OCI-LY1 (cell line): ENCODE measurements at regions not wholly inside any gene's neighbourhood (a gene's known extent, or its start where the extent isn't known, plus 50 kb on each side); places are given as distances from the start of the nearest gene placed in this dataset.

Experiments used
- EZH2 ChIP-seq: fragments of 200-600 bp; sonication (generic), shearing (Covaris generic); IDR thresholded peaks from 2 replicates; pipeline ENCODE4 v1.8.0; 2017; ENCODE audit warnings: borderline replicate concordance, mixed run types, mild to moderate bottlenecking, antibody characterized with exemption, low read length, moderate library complexity, mixed read lengths
- TF ChIP-seq, protein P1 (sequence below): fragments of 200-600 bp; sonication (generic), shearing (Covaris generic); IDR thresholded peaks from 2 replicates; pipeline ENCODE4 v1.5.1; 2017; ENCODE audit warnings: mild to moderate bottlenecking, antibody characterized with exemption, low read length, moderate library complexity, mixed read lengths

DNA sequence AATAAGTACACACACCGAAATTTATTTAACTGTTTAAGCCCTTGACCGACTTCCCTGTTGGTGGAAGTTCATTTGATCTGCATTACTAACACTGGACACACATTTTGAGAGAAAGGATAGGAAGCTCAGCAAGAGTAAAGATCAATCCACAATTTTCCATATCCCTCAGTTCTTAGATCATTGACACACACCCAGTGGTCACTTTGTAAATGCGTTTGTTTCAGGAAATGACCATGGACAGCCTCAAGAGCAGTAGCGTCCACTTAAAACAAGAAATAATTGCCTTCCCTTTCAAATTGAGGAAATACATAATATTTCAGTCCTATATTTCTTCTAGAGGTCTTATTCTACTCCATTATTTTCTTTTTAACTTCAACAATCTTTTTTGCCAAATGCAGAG is 511.5 kb upstream of the PTBP2 start:
- TF ChIP-seq, protein P1, sequence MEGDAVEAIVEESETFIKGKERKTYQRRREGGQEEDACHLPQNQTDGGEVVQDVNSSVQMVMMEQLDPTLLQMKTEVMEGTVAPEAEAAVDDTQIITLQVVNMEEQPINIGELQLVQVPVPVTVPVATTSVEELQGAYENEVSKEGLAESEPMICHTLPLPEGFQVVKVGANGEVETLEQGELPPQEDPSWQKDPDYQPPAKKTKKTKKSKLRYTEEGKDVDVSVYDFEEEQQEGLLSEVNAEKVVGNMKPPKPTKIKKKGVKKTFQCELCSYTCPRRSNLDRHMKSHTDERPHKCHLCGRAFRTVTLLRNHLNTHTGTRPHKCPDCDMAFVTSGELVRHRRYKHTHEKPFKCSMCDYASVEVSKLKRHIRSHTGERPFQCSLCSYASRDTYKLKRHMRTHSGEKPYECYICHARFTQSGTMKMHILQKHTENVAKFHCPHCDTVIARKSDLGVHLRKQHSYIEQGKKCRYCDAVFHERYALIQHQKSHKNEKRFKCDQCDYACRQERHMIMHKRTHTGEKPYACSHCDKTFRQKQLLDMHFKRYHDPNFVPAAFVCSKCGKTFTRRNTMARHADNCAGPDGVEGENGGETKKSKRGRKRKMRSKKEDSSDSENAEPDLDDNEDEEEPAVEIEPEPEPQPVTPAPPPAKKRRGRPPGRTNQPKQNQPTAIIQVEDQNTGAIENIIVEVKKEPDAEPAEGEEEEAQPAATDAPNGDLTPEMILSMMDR = no peak
- no peak for TF ChIP-seq EZH2
